HepG2 (cell line): ENCODE measurements at regions not wholly inside any gene's neighbourhood (a gene's known extent, or its start where the extent isn't known, plus 50 kb on each side); places are given as distances from the start of the nearest gene placed in this dataset.

Experiments used
- ATAC-seq: fragments of 200-7000 bp; cut with Tn5 transposase; 3 replicates; pipeline ENCODE4 v1.9.1; 2020; ENCODE audit warnings: mild to moderate bottlenecking, moderate library complexity
- BruUV-seq: library from RNA; stranded (reverse); fragments of 400-500 nt; replicated peaks from 2 replicates; lab custom pipeline; 2021; lab: Mats Ljungman, UMichigan
- CTCF ChIA-PET: fragments of 300-600 bp; formaldehyde crosslinking; extraction: SDS; loops from one replicate; lab custom pipeline; 2021; ENCODE audit warnings: low total read pairs, inconsistent platforms, low intra/inter-chr PET ratio; lab: Yijun Ruan, JAX
- POLR2A ChIA-PET: fragments of 350-600 bp; sonication (Branson Sonifier 250); formaldehyde crosslinking; loops from one replicate; lab custom pipeline; 2020; ENCODE audit warnings: antibody characterized with exemption, inconsistent platforms; lab: Yijun Ruan, JAX
- DNase-seq: peaks from one replicate; pipeline ENCODE4 v3.0.0-alpha.2; 2015; ENCODE audit warnings: low spot score
- FAIRE-seq: peaks from 3 replicates; lab custom pipeline; 2011; peaks lifted over from hg19 to GRCh38; lab: Jason Lieb, UNC
- H2AFZ ChIP-seq: one replicate; pipeline ENCODE4 v1.6.1; 2011; ENCODE audit warnings: low read length, inconsistent platforms
- H3K27ac ChIP-seq: fragments of 300-600 bp; 3 replicates; pipeline ENCODE4 v1.8.0; 2011; ENCODE audit warnings: mixed run types, mild to moderate bottlenecking, mixed read lengths, low read length, inconsistent platforms; ENCODE audit not compliant: insufficient read depth; ENCODE audit errors: extremely low read length
- H3K27me3 ChIP-seq, 2 experiments: fragments of 200-600 bp in 1 of 2; 2 replicates in 1 of 2; 3 replicates in 1 of 2; pipeline versions ENCODE4 v1.6.0 to v1.8.0; 2011; ENCODE audit warnings: low read length in 2 of 2, mild to moderate bottlenecking in 2 of 2, moderate library complexity in 2 of 2, inconsistent platforms in 1 of 2; ENCODE audit not compliant: insufficient read depth in 2 of 2, control insufficient read depth in 1 of 2
- H3K36me3 ChIP-seq, 2 experiments: fragments of 200-600 bp in 1 of 2; replicated peaks in 1 of 2; 2 replicates in 1 of 2; 3 replicates in 1 of 2; pipeline versions ENCODE4 v1.5.1 to v1.8.0; 2011; ENCODE audit warnings: low read length in 2 of 2, inconsistent platforms in 1 of 2; ENCODE audit not compliant: insufficient read depth in 2 of 2, control insufficient read depth in 1 of 2
- H3K4me1 ChIP-seq: 2 replicates; pipeline ENCODE4 v1.5.1; 2012; ENCODE audit warnings: low read length, inconsistent platforms; ENCODE audit not compliant: insufficient read depth
- H3K4me2 ChIP-seq: 2 replicates; pipeline ENCODE4 v1.6.0; 2011; ENCODE audit warnings: low read depth, low read length, inconsistent platforms
- H3K4me3 ChIP-seq, 3 experiments: fragments of 200-600 bp in 1 of 3; sonication (generic), shearing (Covaris generic) in 1 of 3; replicated peaks in 1 of 3; 2 replicates each; pipeline ENCODE4 v1.5.1; 2011 to 2016; ENCODE audit warnings: low read length in 3 of 3, inconsistent platforms in 2 of 3, low read depth in 2 of 3, mild to moderate bottlenecking in 2 of 3, control low read depth in 1 of 3, mixed read lengths in 1 of 3; ENCODE audit not compliant: insufficient read depth in 1 of 3
- H3K79me2 ChIP-seq: one replicate; pipeline ENCODE4 v1.6.1; 2011; ENCODE audit warnings: low read length, inconsistent platforms; ENCODE audit not compliant: insufficient read depth
- H3K9ac ChIP-seq: 2 replicates; pipeline ENCODE4 v1.6.0; 2011; ENCODE audit warnings: mild to moderate bottlenecking, low read depth, low read length, inconsistent platforms; ENCODE audit not compliant: insufficient read depth
- H3K9me3 ChIP-seq: 2 replicates; pipeline ENCODE4 v1.5.1; 2012; ENCODE audit warnings: mild to moderate bottlenecking, low read length
- H4K20me1 ChIP-seq: 2 replicates; pipeline ENCODE4 v1.6.0; 2011; ENCODE audit warnings: inconsistent platforms, mild to moderate bottlenecking, low read length, moderate library complexity; ENCODE audit not compliant: insufficient read depth
- EED ChIP-seq: sonication (generic); formaldehyde crosslinking; IDR thresholded peaks from 2 replicates; pipeline ENCODE4 v1.5.0; 2020; ENCODE audit warnings: mild to moderate bottlenecking, missing genetic modification reagents
- FOXA1 ChIP-seq, 2 experiments: fragments of 450-650 bp in 1 of 2; sonication (generic) in 1 of 2; formaldehyde crosslinking in 1 of 2; IDR thresholded peaks; 2 replicates each; pipeline versions ENCODE4 v1.4.0 to v1.6.1; 2016 to 2020; ENCODE audit warnings: missing genetic modification reagents in 1 of 2
- LBX2 ChIP-seq: sonication (generic); formaldehyde crosslinking; IDR thresholded peaks from 2 replicates; pipeline ENCODE4 v1.5.0; 2020; ENCODE audit warnings: missing genetic modification reagents, mild to moderate bottlenecking, borderline replicate concordance
- MIER2 ChIP-seq: IDR thresholded peaks from 2 replicates; pipeline ENCODE4 v1.6.1; 2016; ENCODE audit warnings: missing biosample characterization, missing genetic modification reagents
- PATZ1 ChIP-seq: sonication (generic); formaldehyde crosslinking; IDR thresholded peaks from 2 replicates; pipeline ENCODE4 v1.4.0; 2020; ENCODE audit warnings: missing genetic modification reagents
- TERF1 ChIP-seq: sonication (generic); formaldehyde crosslinking; IDR thresholded peaks from 2 replicates; pipeline ENCODE4 v1.8.0; 2022; ENCODE audit warnings: mild to moderate bottlenecking, missing genetic modification reagents, moderate library complexity
- ZNF101 ChIP-seq: sonication (generic); formaldehyde crosslinking; IDR thresholded peaks from 2 replicates; pipeline ENCODE4 v1.4.0; 2020; ENCODE audit warnings: mild to moderate bottlenecking, low read depth, missing genetic modification reagents, borderline replicate concordance
- ZNF160 ChIP-seq: sonication (generic); formaldehyde crosslinking; IDR thresholded peaks from 2 replicates; pipeline ENCODE4 v1.8.0; 2022; ENCODE audit warnings: mild to moderate bottlenecking, inconsistent platforms, missing genetic modification reagents
- ZNF431 ChIP-seq: sonication (generic); formaldehyde crosslinking; IDR thresholded peaks from 2 replicates; pipeline ENCODE4 v1.9.0; 2022; ENCODE audit warnings: missing genetic modification reagents, low read depth, mild to moderate bottlenecking, borderline replicate concordance
- ZNF703 ChIP-seq: sonication (generic); formaldehyde crosslinking; IDR thresholded peaks from 2 replicates; pipeline ENCODE4 v1.5.1; 2020; ENCODE audit warnings: missing genetic modification reagents, mild to moderate bottlenecking, moderate library complexity, borderline replicate concordance
- ZSCAN31 ChIP-seq: sonication (generic); formaldehyde crosslinking; IDR thresholded peaks from 2 replicates; pipeline ENCODE4 v1.5.0; 2020; ENCODE audit warnings: low read depth, mild to moderate bottlenecking, missing genetic modification reagents
- WGBS: methylation state at CpG from one replicate; pipeline ENCODE4 v1.1.6; 2017; ENCODE audit warnings: low lambda C conversion rate; 5-methylcytosine and 5-hydroxymethylcytosine counted together
- in situ Hi-C: cut with HindIII; loops from 2 replicates; pipeline ENCODE4 v1.10.0; 2017; ENCODE audit warnings: low pct_unique_long_range_greater_than_20kb; ENCODE audit not compliant: extremely low pct_ligation_motif_present
- intact Hi-C: fragments of 100-400 bp; cut with micrococcal nuclease; formaldehyde crosslinking; loops from one replicate; pipeline ENCODE4 v1.10.0; 2022; ENCODE audit not compliant: unreplicated experiment

GRCh38 chr20:60561052-60561451, 602.8 kb downstream of the CDH26 start (continued):
- TF ChIP-seq PATZ1 (CRISPR knock-in tag) (no peak), ZSCAN31 (CRISPR knock-in tag) (no peak), TERF1 (CRISPR knock-in tag) (no peak), ZNF101 (CRISPR knock-in tag) (no peak), EED (CRISPR knock-in tag) (no peak), ZNF160 (CRISPR knock-in tag) (no peak), LBX2 (no peak), FOXA1 (IDR thresholded peaks at IDR 0.05) (no peak), FOXA1 (CRISPR knock-in tag; IDR thresholded peaks at IDR 0.05) (no peak)
- TF ChIP-seq, all 625 proteins: peak for 0

GRCh38 chr20:60565083-60565482, 606.9 kb downstream of the CDH26 start:
- CTCF ChIA-PET: no interaction called here
- no peak for FAIRE-seq
- DNase-seq: no peak
- Histone ChIP-seq H3K27ac (no peak overlapping the region), H3K9ac (no peak overlapping the region), H3K27me3 (peaks cover 0 to 9% of the 10 kb centered on the region in 2 experiments; a peak in 1 of 5 replicates), H4K20me1 (no peaks in the 10 kb centered on the region), H3K4me2 (no peak overlapping the region), H3K79me2 (no peaks in the 10 kb centered on the region), H3K36me3 (no peaks in the 10 kb centered on the region), H3K4me3 (no peak overlapping the region), H2AFZ (no peak overlapping the region), H3K9me3 (peaks cover 67% of the 10 kb centered on the region), H3K4me1 (no peaks in the 10 kb centered on the region)
- intact Hi-C loops (no loop called here), in situ Hi-C loops (no loop called here)
- BruUV-seq: no TSS peak
- WGBS: 14% methylated on average over 4 of the region's 4 CpGs
- TF ChIP-seq ZNF431 (CRISPR knock-in tag) (no peak), MIER2 (no peak), ZNF703 (no peak)
- POLR2A ChIA-PET: no interaction called here
- no peak for ATAC-seq
